A549 (cell line): ENCODE measurements at regions not wholly inside any gene's neighbourhood (a gene's known extent, or its start where the extent isn't known, plus 50 kb on each side); places are given as distances from the start of the nearest gene placed in this dataset.

Experiments
- ATAC-seq, 2 experiments: fragments of 200-7000 bp in 1 of 2; fragments of >200 bp in 1 of 2; cut with Nextera tagmentation in 1 of 2; cut with Tn5 transposase in 1 of 2; 3 replicates each; pipeline versions ENCODE4 v1.8.0 to v1.9.1; 2018 to 2020; ENCODE audit warnings: mild to moderate bottlenecking in 1 of 2, moderate library complexity in 1 of 2
- CTCF ChIA-PET: fragments of 300-600 bp; sonication (Branson Sonifier 250); formaldehyde crosslinking; extraction: SDS; loops from one replicate; lab custom pipeline; 2021; ENCODE audit warnings: antibody characterized with exemption, inconsistent platforms; lab: Yijun Ruan, JAX
- POLR2A ChIA-PET: fragments of 350-600 bp; formaldehyde crosslinking; extraction: SDS; loops from one replicate; lab custom pipeline; 2021; ENCODE audit warnings: antibody characterized with exemption, inconsistent platforms; lab: Yijun Ruan, JAX
- DNase-seq, 2 experiments: peaks; one replicate each; pipeline versions ENCODE4 v3.0.0 to v3.0.0-alpha.2; 2011 to 2016; ENCODE audit warnings: low read depth in 1 of 2, low spot score in 1 of 2
- FAIRE-seq: peaks from 2 replicates; lab custom pipeline; 2011; peaks lifted over from hg19 to GRCh38; lab: Jason Lieb, UNC
- H3K27ac ChIP-seq, 2 experiments: fragments of >200 bp; sonication (Bioruptor Twin); formaldehyde crosslinking; 3 replicates each; pipeline ENCODE4 v1.5.1; 2016 to 2017
- H3K4me1 ChIP-seq: fragments of >200 bp; sonication (Bioruptor Twin); formaldehyde crosslinking; 3 replicates; pipeline ENCODE4 v1.6.1; 2016
- H3K4me2 ChIP-seq: fragments of >200 bp; sonication (Bioruptor Twin); formaldehyde crosslinking; 3 replicates; pipeline ENCODE4 v1.6.1; 2016
- H3K4me3 ChIP-seq: fragments of >200 bp; sonication (Bioruptor Twin); formaldehyde crosslinking; 3 replicates; pipeline ENCODE4 v1.5.1; 2016
- H3K9me3 ChIP-seq: fragments of >200 bp; sonication (Bioruptor Twin); formaldehyde crosslinking; 3 replicates; pipeline ENCODE4 v1.6.1; 2016
- BHLHE40 ChIP-seq: IDR thresholded peaks from 2 replicates; pipeline ENCODE4 v1.6.1; 2012; ENCODE audit warnings: low read depth, low read length, inconsistent platforms
- CBX2 ChIP-seq: fragments of 200-600 bp; sonication (generic); IDR thresholded peaks from 2 replicates; pipeline ENCODE4 v1.6.1; 2016; ENCODE audit warnings: low read depth, mild to moderate bottlenecking, borderline replicate concordance
- CBX8 ChIP-seq: fragments of 200-600 bp; sonication (generic); IDR thresholded peaks from 2 replicates; pipeline ENCODE4 v1.6.1; 2016
- EHF ChIP-seq: fragments of 250-450 bp; sonication (Bioruptor Pico); IDR thresholded peaks from 2 replicates; pipeline ENCODE4 v1.5.0; 2020; ENCODE audit warnings: mild to moderate bottlenecking
- FOSB ChIP-seq: fragments of 250-450 bp; sonication (Bioruptor Pico); IDR thresholded peaks from 2 replicates; pipeline ENCODE4 v1.5.0; 2020; ENCODE audit warnings: mild to moderate bottlenecking, moderate library complexity
- HDAC2 ChIP-seq: fragments of 200-600 bp; sonication (generic); IDR thresholded peaks from 2 replicates; pipeline ENCODE4 v1.6.1; 2016
- HOXB13 ChIP-seq: fragments of 250-450 bp; sonication (Bioruptor Pico); IDR thresholded peaks from 2 replicates; pipeline ENCODE4 v1.5.0; 2020; ENCODE audit warnings: low read depth, mild to moderate bottlenecking, moderate library complexity
- HOXB5 ChIP-seq: fragments of 250-450 bp; sonication (Bioruptor Pico); IDR thresholded peaks from 2 replicates; pipeline ENCODE4 v1.5.0; 2020; ENCODE audit warnings: mild to moderate bottlenecking, moderate library complexity
- JUNB ChIP-seq: fragments of >200 bp; sonication (Bioruptor Twin); formaldehyde crosslinking; IDR thresholded peaks from 2 replicates; pipeline ENCODE4 v1.6.1; 2016
- MAZ ChIP-seq: fragments of 150-350 bp; IDR thresholded peaks from 2 replicates; pipeline ENCODE4 v1.6.1; 2014; ENCODE audit warnings: antibody characterized with exemption, low read depth, low read length, borderline replicate concordance
- MYC ChIP-seq: IDR thresholded peaks from 2 replicates; pipeline ENCODE4 v1.6.1; 2012; ENCODE audit warnings: mild to moderate bottlenecking, inconsistent platforms, low read length, improper control_type of control experiment, borderline replicate concordance
- NR3C1 ChIP-seq: fragments of >200 bp; sonication (Bioruptor Twin); formaldehyde crosslinking; IDR thresholded peaks from 3 replicates; pipeline ENCODE4 v1.6.1; 2017
- PBX3 ChIP-seq: IDR thresholded peaks from 2 replicates; pipeline ENCODE4 v1.6.1; 2012
- POLR2AphosphoS2 ChIP-seq: conservative IDR thresholded peaks from 2 replicates; pipeline ENCODE4 v1.6.1; 2012; ENCODE audit warnings: low read length, improper control_type of control experiment, inconsistent platforms
- RAD21 ChIP-seq, 2 experiments: fragments of >200 bp in 1 of 2; sonication (Bioruptor Twin) in 1 of 2; formaldehyde crosslinking in 1 of 2; IDR thresholded peaks in 1 of 2; conservative IDR thresholded peaks in 1 of 2; 2 replicates in 1 of 2; 3 replicates in 1 of 2; pipeline ENCODE4 v1.6.1; 2012 to 2018; ENCODE audit warnings: inconsistent platforms in 1 of 2
- SREBF2 ChIP-seq: fragments of 450-650 bp; IDR thresholded peaks from 2 replicates; pipeline ENCODE4 v1.6.1; 2014; ENCODE audit warnings: mild to moderate bottlenecking, moderate library complexity
- ZC3H11A ChIP-seq: fragments of 450-650 bp; IDR thresholded peaks from 2 replicates; pipeline ENCODE4 v1.6.1; 2014; ENCODE audit warnings: antibody characterized with exemption, mild to moderate bottlenecking
- ZFP36 ChIP-seq: fragments of 450-650 bp; IDR thresholded peaks from 2 replicates; pipeline ENCODE4 v1.6.1; 2014; ENCODE audit warnings: borderline replicate concordance; ENCODE audit not compliant: partially characterized antibody
- ZNF302 ChIP-seq: fragments of 250-450 bp; sonication (Bioruptor Pico); IDR thresholded peaks from 2 replicates; pipeline ENCODE4 v1.9.0; 2021; ENCODE audit warnings: inconsistent platforms, mild to moderate bottlenecking, moderate library complexity
- WGBS: methylation state at CpG from one replicate; pipeline ENCODE4 v1.1.6; 2017; ENCODE audit errors: missing lambda C conversion rate; 5-methylcytosine and 5-hydroxymethylcytosine counted together
- TF ChIP-seq, protein P1 (sequence below): fragments of >200 bp; sonication (Bioruptor Twin); formaldehyde crosslinking; IDR thresholded peaks from 2 replicates; pipeline ENCODE4 v1.6.1; 2016
- TF ChIP-seq, protein P2 (sequence below): fragments of >200 bp; sonication (Bioruptor Twin); formaldehyde crosslinking; IDR thresholded peaks from 3 replicates; pipeline ENCODE4 v1.5.1; 2016

DNA sequence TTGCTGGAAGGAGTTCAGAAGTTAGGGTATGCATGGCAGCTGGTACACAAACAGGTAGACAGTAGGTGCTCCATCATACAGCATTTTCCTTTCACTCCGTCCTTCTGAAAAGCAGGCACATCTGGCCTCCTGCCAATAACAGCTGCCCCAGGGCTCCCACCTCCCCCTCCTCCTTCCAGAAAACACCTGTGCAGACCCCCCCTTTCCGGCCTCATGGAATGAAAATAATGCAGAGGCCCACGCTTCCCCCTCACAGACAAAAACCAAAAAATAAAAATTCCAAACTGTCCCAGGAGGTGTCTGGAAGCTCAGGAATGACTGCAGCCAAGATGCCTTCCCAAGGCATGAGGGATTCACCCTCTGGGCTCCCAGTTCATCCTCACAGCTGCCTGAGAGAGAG lies 185.5 kb downstream of the MN1 start:
- TF ChIP-seq HOXB5 (CRISPR knock-in tag) (no peak), JUNB (no peak), POLR2AphosphoS2 (no peak), HDAC2 (no peak), BHLHE40 (no peak), HOXB13 (no peak), RAD21 (conservative IDR thresholded peaks at IDR 0.05 in 1 of 2, IDR thresholded peaks at IDR 0.05 in 1 of 2) (no peak), ZC3H11A (no peak), PBX3 (no peak), CBX8 (no peak), MAZ (no peak)
- TF ChIP-seq, protein P1, sequence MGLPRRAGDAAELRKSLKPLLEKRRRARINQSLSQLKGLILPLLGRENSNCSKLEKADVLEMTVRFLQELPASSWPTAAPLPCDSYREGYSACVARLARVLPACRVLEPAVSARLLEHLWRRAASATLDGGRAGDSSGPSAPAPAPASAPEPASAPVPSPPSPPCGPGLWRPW = no peak
- Histone ChIP-seq H3K4me3 (no peak overlapping the region), H3K27ac (no peak overlapping the region), H3K4me1 (0 out of 3 replicates have a peak, but pooled peaks cover 3% of the 10 kb centered on the region), H3K9me3 (no peaks in the 10 kb centered on the region), H3K4me2 (no peak overlapping the region)
- DNase-seq (no peak), FAIRE-seq (no peak), ATAC-seq (no peak)
- ChIA-PET POLR2A (no interaction called here), CTCF (interaction anchor here (0.8 kb wide), 1 partner anchor 17 kb away, joined by 3 read pairs; no protein-coding TSS in a partner anchor)
- WGBS = 71% methylated on average over 3 of the region's 3 CpGs

GRCh38 chr22:27617214-27617881 lies 184.2 kb downstream of the MN1 start:
- no peak overlapping the region for H3K27ac ChIP-seq
- 0 out of 3 replicates have a peak, but pooled peaks cover 3% of the 10 kb centered on the region for H3K4me1 ChIP-seq
- TF ChIP-seq, protein P2, sequence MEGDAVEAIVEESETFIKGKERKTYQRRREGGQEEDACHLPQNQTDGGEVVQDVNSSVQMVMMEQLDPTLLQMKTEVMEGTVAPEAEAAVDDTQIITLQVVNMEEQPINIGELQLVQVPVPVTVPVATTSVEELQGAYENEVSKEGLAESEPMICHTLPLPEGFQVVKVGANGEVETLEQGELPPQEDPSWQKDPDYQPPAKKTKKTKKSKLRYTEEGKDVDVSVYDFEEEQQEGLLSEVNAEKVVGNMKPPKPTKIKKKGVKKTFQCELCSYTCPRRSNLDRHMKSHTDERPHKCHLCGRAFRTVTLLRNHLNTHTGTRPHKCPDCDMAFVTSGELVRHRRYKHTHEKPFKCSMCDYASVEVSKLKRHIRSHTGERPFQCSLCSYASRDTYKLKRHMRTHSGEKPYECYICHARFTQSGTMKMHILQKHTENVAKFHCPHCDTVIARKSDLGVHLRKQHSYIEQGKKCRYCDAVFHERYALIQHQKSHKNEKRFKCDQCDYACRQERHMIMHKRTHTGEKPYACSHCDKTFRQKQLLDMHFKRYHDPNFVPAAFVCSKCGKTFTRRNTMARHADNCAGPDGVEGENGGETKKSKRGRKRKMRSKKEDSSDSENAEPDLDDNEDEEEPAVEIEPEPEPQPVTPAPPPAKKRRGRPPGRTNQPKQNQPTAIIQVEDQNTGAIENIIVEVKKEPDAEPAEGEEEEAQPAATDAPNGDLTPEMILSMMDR = peak; percentile 5; the same call in 1 of the 3 replicates
- TF ChIP-seq RAD21 (conservative IDR thresholded peaks at IDR 0.05 in 1 of 2, IDR thresholded peaks at IDR 0.05 in 1 of 2) (peak; percentile 35 to 50; a peak in 4 of 5 replicates), HOXB5 (CRISPR knock-in tag) (no peak), ZFP36 (peak; percentile 70)
- DNase-seq (peak in 1 of 2 experiments; percentile 12), ATAC-seq (peak in 1 of 2 experiments; percentile 58; a peak in 3 of 6 replicates), FAIRE-seq (no peak)
- H3K4me2 ChIP-seq = no peak overlapping the region
- 48% methylated on average over 2 of the region's 2 CpGs for WGBS
- no peak overlapping the region for H3K4me3 ChIP-seq
- ChIA-PET CTCF (no interaction called here), POLR2A (no interaction called here)
- H3K9me3 ChIP-seq = no peaks in the 10 kb centered on the region

DNA sequence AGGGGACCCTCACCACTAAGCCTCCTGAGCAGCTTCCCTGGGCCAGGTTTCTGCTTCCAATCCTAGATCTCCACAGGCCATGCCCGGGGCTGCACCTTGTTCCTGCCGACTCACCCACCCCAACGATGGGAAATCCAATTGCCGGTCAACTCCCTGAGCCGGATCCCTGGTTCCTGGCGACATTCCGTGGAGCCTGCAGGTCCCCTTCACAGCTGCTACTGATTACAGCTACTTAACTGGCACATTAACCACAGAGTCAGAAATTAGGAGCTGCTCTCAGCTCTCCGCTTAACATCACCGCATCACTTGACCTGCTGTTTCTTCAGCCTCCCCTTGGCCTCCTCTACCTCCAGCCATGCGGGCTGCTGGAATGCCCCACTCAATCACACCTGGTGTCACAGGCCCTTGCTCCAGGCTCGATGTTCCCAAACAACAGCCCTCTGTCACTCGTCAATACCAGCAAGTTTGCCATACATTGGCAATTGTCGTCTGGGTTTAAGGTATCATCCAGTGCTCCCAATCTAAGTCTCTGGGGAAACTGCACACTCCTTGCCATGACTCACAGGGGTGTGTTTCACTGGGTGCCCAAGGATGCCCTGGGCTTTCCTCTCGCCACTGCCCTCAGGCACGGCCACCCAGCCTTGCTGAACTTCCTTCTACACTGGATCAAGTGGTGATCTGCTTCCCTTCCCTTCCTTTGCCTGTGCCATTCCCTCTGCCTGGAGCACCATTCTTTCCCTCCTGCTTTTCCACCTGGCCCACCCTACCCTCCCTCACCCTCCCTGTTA lies 181.0 kb downstream of the MN1 start:
- Histone ChIP-seq H3K4me2 (no peak overlapping the region), H3K9me3 (no peaks in the 10 kb centered on the region), H3K4me1 (0 out of 3 replicates have a peak, but pooled peaks cover 3% of the 10 kb centered on the region), H3K4me3 (no peak overlapping the region), H3K27ac (no peak overlapping the region)
- CTCF ChIA-PET = no interaction called here
- DNase-seq = peak in 1 of 2 experiments; percentile 11
- POLR2A ChIA-PET = no interaction called here
- ATAC-seq = peak; percentile 42 to 55; a peak in 1 of 6 replicates
- WGBS = 79% methylated on average over 13 of the region's 15 CpGs
- FAIRE-seq = no peak
- TF ChIP-seq EHF (no peak), CBX2 (no peak), SREBF2 (no peak), NR3C1 (no peak), JUNB (no peak), BHLHE40 (no peak), HOXB5 (CRISPR knock-in tag) (no peak), ZNF302 (CRISPR knock-in tag) (no peak), FOSB (CRISPR knock-in tag) (no peak), MYC (no peak)
- TF ChIP-seq, protein P1 = no peak
